SK-N-SH treated with all-trans-retinoic acid at 6 μM for 48 hours (cell line): ENCODE measurements at regions not wholly inside any gene's neighbourhood (a gene's known extent, or its start where the extent isn't known, plus 50 kb on each side); places are given as distances from the start of the nearest gene placed in this dataset.

Experiments used
- BACH2 ChIP-seq: fragments of 250-450 bp; sonication (Bioruptor Pico); IDR thresholded peaks from 2 replicates; pipeline ENCODE4 v1.9.0; 2021; ENCODE audit warnings: mild to moderate bottlenecking, borderline replicate concordance
- CREB5 ChIP-seq: fragments of 250-450 bp; sonication (Bioruptor Pico); IDR thresholded peaks from 2 replicates; pipeline ENCODE4 v1.5.1; 2020; ENCODE audit warnings: low read depth, mild to moderate bottlenecking, moderate library complexity
- ISL1 ChIP-seq: fragments of 250-450 bp; sonication (Bioruptor Pico); IDR thresholded peaks from 2 replicates; pipeline ENCODE4 v2.1.2; 2022; ENCODE audit warnings: mild to moderate bottlenecking, moderate library complexity
- OSR1 ChIP-seq: fragments of 250-450 bp; sonication (Bioruptor Pico); IDR thresholded peaks from 2 replicates; pipeline ENCODE4 v1.8.0; 2022; ENCODE audit warnings: moderate library complexity, mild to moderate bottlenecking, inconsistent platforms
- POU6F1 ChIP-seq: fragments of 250-450 bp; sonication (Bioruptor Pico); IDR thresholded peaks from 2 replicates; pipeline ENCODE4 v1.8.0; 2021; ENCODE audit warnings: low read depth, mild to moderate bottlenecking, moderate library complexity, borderline replicate concordance

GRCh38 chr4:64477127-64477526 is 67.9 kb upstream of the TECRL start:
- TF ChIP-seq ISL1 (no peak), OSR1 (CRISPR knock-in tag) (no peak), POU6F1 (CRISPR knock-in tag) (no peak), BACH2 (no peak), CREB5 (no peak)
